GM19397 (cell line): ENCODE measurements at regions not wholly inside any gene's neighbourhood (a gene's known extent, or its start where the extent isn't known, plus 50 kb on each side); places are given as distances from the start of the nearest gene placed in this dataset.

ENCODE experiments used
- ATAC-seq: cut with Tn5 transposase; IDR thresholded peaks from one replicate; pipeline ENCODE4 v1.9.1; 2021; ENCODE audit warnings: mild to moderate bottlenecking, moderate library complexity; ENCODE audit not compliant: unreplicated experiment

DNA sequence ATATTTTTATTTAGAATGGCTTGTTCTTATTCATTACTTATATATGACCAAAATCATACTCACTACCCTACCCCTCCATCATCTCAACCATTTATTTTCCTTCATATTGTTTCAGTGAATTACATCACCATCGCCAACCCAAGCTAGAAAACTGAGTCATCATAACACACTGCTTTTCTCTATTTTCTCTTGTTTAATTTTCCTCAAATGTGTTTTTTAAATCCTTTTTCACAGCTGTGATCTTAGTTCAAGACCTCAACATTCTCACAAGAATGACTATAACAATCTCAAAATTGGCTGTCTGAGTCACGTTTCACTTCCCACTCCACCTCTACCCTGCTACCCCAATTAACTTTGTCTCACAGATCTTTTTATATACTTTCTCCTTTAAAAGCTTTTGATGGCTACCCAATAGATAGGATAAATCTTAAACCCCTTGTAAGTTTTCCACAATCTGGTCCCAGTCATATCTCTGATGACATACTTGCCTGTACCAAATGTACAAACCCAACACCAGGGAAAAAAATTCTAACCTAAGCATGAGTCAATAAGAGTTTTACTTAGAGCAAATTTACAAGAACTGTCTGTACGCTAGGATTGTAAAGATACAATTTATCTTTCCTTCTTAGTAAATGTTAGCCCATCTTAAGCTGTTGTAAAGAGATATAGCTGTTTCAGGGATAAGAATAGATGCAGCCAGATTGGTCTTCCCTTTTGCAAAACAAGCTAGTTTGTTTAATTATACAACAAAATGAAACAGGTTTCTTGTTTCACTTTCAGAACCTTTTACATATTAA lies 635.1 kb upstream of the SLC39A10 start:
- ATAC-seq: peak; percentile 82

DNA sequence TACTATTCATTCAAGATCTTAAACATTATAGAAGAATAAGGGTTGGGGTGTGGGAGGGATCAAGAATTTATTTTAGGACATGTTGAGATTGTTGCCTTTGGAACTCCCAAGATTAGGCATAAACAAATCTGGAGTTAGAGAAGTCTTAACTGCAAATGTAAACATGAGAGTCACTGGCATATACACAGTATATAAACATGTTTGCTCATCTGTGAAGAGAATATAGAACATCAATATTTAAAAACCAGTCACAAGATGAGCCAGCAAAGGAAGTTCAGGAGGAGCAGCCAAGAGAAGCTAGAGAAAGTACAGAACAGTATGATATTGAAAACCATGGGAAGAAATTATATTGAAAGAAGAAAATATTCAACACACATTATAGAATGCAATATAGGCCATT lies 638.6 kb upstream of the SLC39A10 start:
- ATAC-seq: no peak

DNA sequence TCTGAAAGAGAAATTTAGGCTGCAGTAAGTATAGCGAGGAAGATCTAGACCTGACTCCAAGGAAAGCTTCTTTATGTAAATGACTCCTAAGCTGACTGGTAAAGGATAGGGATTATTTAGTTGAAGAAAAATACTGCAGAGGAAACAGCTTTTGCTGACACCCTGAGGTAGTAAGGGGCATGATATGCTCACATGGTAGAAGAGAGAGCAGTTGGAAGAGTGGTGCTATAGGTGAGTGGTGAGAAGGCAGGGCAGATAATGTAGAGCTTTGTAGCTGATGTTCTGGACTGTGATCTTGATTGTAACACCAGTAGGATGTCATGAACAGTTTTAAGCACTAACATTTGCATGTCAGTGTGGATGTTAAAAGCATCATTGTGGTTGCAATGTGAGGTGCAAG lies 639.1 kb upstream of the SLC39A10 start:
- no peak for ATAC-seq

DNA sequence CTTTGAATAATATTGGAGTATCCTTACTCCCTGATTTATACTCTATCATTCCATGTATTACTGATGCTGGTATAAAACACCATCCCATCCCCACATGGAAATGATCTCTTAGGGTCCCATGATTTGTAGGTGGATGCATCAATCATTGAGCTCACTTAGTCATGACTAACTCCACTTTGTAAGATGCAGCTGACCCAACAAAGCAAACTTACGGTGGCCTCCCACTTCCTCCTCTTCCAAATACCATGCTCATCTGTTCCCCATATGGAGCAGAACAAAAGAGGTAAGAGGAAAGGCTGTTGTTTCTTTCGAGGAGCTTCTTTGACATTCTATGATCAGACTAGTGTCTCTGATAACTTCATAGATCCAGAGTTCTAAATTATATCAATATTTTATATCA lies 640.2 kb upstream of the SLC39A10 start:
- no peak for ATAC-seq

DNA sequence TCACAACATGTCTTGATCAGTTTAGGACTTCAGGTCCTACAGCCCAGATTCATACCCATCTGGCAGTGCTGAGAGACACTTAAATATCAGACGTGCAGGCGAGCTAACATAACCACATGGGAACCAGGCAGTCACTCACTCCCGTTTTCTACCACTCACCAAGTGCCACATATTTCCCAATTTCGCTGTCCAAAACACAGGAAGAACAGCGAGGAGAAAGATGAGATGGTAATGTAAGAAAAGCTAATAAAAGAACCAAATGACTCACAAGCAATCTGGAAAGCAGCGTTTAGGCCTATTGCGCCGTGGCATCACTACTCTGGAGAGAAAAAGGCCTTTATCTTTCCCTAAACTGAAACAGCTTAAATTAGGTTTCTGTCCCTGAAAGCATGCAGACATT lies 647.8 kb upstream of the SLC39A10 start:
- no peak for ATAC-seq

DNA sequence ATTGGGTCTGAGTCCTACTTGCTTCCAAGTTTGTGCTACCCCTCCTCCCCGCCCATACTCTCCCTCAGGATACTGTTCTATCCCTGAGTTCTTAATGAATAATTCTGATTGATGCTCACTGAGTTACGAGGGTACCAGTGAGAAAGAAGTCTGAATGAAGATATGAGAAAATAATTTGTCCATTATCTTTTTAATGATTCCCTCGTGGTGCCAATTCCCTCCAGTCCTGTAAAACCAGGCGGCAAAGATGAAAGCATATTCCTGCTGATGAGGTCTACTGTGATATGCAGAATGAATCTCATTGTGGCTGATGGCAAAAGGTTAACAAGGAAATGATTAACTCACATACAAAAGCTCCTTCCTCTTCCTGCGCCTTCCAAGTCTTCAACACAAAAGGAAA lies 650.2 kb upstream of the SLC39A10 start:
- ATAC-seq: no peak

DNA sequence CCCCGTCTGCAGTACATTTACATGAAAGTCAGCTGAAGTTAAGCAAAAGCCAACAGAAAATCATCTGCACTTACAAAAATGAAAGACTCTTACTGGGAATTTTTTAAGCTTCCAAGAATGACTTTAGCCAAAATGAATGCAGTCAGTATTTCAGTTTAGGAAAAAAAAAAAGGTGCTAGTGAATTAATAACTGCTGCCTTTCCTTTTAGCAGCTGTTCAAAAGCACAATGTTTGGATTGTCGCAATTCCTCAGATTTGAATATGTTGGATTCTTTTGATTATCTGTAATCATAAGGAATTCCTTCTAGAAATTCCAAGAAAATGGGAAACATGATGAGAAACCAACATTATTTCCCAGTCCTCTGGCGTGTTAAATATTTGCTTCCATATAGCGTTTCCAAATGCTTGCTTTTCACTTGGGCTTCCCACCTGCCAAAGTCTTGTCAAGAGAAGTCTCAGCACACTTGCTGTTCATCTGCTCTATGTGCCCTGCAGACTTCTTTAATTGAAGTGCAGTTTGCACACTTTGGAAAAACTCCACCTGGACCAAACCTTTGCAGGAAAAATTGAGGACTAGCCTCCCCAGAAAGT lies 653.0 kb upstream of the SLC39A10 start:
- no peak for ATAC-seq

DNA sequence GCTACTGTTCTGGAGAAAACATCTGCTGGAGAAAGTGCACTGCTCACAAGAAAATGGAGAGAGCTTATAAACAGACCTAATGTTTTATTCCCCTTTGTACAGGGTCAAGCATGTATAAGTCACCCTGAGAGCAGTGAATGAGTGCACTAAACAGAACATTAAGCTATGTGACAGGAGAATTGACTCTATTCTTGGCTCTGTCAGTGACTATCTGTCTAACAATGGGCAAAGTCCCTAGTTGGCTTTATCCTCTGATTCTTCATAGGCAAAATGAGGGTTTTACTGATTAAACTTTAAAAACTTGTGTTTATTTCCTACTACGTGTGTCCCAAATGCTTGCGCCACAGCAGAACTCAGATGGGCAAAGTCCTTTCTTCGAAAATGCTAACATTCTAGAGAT lies 655.1 kb upstream of the SLC39A10 start:
- no peak for ATAC-seq

DNA sequence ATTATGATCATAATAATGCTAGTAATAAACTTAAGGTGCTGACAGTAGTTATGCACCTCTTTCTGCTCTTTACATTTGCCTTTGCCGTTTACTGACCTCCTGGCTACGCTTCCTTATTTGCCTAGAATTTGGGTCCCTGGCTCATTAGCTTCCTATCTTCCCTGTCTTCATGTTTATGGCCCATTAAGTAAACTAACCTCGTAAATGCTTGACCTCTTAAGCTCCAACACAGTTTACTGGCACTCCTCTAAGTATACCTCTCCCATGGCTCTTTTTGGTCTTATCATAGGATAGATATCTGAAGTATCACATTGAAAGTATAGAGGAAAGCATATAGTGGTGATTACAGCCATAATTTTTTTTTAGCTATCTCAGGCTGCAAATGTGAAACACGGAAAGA lies 657.3 kb upstream of the SLC39A10 start:
- ATAC-seq: no peak

DNA sequence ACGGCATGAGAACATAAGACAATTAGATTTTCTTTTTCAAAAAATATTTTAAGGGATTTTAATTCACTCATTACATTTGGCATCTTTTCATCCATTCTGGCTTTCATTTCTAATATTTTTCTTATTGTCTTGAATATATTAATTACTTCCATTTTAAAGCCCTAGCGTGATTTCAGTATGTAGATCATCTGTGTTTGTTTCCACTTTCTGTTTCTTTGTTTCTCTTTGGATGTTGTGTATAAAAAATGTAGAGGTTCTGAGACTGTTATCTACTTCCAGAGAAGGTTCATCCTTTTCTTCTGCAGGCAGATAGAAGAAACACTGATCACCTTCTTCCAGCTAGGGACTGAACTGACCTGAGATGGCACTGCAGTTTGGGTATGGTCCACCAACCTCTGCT lies 664.4 kb upstream of the SLC39A10 start:
- no peak for ATAC-seq

DNA sequence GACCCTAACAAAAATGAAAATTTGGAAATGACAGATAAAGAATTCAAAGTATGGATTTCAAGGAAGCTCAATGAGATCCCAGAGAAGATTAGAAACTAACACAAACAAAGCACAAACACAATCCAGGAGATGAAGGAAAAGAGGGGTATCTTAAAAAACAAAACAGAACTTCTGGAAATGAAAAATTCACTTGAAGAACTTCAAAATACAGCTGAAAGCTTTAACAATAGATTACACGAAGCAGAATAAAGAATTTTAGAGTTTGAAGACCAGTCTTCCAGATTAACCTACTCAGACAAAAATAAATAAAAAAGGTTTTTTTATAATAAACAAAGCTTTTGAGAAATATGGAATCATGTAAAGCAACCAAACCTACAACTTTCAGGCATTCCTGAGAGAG lies 671.8 kb upstream of the SLC39A10 start:
- no peak for ATAC-seq

DNA sequence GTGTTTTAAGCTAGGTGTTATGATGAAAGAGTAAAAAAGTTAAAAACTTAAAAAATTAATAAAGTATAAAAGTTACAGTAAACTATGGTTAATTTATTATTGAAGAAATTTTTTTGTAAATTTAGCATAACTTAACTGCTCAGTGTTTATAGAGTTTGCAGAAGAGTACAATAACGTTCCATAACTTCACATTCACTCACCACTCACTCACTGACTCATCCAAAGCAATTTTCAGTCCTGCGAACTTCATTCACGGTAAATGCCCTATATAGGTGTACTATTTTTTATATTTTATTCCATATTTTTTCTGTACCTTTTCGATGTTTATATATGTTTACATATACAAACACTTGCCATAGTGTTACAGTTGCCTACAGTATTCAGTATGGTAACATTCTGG lies 694.8 kb upstream of the SLC39A10 start:
- ATAC-seq: no peak

DNA sequence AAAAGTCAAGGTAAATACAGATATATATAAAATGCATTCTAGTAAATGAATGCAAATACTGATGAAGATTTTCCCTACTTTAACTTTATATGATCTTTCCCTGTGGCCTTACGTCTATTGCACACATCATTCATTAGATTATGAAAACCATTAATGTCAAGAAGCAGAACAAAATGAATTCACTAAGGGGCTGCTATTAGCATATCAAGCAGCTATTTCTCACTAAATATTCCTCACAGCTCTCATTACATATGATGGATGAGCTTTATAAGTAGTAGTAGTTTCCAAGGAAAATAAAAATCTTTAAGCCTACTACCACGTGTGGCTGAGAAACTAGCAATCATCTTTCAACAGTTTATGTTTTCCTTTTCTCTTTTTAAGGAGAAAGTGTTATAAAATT lies 702.8 kb upstream of the SLC39A10 start:
- ATAC-seq: no peak

DNA sequence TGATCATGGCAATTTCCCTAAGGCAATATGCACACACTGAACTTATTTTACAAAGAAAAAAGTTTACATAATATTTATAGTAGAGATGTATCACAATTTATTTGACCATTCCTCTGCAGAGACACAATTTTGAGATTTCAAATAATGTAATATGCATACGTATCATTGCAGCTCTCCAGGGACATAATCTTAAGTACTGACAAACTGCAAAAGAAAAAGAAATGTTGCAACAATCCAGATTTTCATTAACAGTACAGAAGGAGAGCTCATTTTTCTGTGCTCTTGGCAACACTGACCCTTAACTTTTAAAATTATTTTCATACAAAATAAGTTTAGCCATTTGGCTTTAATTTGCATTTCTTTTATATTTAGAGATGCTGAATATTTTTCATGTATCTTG lies 710.2 kb upstream of the SLC39A10 start:
- ATAC-seq: no peak

DNA sequence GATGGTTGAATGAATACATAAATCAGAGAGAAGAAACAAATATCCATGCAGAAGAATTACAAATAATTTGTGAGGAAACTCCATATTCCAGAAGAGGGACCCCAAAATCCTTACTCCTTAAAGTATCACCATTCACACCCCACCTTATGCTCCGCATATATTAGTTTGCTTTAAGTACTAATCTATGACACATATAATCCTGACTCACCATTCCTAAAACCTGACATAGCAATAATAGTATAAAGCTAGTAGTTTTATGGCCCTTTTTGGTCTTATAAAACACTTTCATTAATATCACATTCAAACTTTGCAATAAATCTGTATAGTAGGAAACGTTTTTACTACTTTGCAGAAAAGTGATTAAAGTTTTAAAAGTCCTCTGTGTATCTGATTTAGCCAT lies 719.0 kb upstream of the SLC39A10 start:
- ATAC-seq: no peak

DNA sequence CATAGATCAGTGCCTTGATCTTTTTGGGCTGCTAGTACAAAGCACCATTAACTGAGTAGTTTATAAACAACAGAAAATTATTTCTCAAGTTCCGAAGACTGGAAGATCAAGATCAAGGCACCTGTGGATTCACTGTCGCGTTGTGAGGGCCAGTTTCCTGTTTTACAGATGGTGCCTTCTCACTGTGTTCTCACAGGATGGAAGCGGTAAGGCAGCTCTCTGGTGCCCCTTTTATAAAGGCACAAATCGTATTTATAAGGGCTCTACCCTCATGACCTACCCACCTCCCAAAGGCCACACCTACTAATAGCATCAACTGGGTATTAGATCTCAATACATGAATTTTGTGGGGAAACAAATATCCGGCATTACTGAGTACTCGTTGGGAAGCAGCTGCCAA lies 729.5 kb upstream of the SLC39A10 start:
- no peak for ATAC-seq

DNA sequence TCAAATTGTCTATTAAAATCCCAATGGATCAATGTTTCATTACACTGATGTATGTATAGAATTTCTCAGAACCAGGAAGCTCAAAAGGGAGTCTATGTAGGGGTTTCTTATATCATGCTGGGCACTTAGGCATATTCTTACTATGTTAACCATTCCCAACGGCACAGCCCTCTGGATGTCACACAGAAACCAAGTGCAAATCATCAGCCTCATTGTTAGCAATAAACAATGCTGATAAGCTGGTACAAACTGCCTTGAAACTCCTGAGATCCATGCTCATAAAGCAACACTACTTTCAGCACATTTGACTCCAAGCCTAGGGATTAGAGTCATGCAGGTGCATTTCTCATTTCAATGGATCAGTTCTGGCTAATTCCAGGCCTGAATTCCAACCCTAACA lies 730.2 kb upstream of the SLC39A10 start:
- ATAC-seq: no peak

DNA sequence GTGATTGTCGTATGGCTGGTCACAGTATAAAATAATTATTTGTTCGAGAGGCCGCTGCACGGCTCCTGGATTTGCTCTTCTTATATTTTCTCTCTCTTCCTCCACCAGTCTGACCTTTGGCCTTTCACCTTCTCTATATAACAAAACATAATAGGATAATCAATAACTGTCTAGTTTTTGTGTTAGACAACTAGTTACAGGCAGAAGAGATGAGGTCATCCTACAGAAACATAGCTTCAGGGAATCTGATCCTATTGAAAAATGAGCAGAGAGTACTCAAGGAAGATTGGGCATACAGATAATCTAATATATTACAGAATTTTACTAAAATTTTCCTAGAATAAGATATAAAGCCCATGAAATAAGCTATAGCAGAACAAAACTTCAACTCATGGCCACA lies 731.3 kb upstream of the SLC39A10 start:
- ATAC-seq: no peak

DNA sequence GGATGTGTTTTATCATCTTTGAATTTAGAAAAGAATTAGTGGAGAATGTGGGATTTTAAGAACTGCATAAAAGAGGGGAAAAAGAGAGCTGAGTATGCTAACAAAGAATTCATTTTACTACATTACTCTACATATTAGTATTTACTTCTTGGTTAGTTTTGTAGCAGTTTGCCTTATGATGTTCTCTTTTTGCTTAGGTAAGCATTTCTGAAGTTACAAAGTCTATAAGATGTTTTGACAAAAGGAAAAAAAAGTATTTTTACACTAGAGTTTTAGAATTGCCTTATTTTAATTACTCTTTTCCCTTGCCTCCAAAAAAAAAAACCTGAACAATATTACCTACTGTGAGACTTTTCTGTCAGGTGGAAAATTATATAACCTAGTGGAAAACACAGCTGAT lies 739.5 kb upstream of the SLC39A10 start:
- no peak for ATAC-seq

DNA sequence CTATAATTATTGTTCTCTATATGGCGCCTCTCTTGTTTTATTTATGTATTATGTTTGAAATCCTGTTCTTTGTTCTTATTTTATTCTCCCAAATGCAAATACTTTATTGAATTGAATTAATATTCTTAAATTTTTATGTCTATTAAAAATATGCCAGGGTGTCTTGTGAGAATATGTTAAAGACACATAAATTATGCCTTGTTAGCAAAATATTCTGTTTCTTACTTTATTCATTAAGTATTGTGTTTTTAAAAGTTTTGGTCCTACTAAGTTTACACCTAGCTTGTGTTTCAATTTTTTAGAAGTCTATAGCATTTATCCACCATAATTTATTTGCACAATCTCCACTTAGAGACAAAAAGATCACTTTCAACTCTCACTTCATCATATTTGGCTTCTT lies 741.5 kb upstream of the SLC39A10 start:
- no peak for ATAC-seq

DNA sequence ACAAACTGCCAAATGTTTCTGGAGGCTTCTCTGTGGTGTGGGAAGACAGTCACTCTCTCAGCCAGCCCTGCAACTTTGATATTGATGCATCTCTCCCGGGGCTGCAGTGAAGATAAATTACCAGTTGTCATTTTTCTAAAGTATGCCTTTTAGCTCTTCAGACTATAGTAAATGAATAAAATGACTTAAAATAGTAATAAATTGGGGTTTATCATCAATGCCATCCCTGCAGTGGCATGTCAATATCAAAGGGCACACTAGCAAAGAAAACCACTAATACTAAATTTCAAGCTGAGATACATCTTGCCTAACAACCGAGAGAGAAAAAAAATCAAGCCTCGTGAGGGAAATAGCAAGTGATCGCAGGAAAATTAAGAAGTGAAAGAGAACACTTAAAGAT lies 749.5 kb upstream of the SLC39A10 start:
- no peak for ATAC-seq

DNA sequence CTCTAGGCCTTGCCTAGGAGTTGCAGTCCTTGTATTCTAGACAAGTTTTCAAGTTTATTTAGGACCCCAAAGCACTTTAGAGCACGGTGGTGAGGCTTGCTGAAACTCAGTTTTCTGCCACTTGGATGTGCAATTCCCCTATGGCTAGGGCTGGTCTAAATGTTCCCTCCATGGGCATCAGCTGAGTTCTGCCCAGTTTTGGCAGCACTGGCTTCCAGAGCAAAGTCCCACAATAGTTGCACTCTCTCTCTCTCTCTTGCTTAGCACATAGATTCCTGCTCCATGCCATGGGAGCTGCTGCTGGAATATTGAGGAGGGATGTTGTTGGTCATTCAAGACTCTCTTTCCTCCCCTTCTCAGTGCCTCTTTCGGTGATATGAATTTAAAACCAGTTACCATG lies 760.2 kb upstream of the SLC39A10 start:
- no peak for ATAC-seq

DNA sequence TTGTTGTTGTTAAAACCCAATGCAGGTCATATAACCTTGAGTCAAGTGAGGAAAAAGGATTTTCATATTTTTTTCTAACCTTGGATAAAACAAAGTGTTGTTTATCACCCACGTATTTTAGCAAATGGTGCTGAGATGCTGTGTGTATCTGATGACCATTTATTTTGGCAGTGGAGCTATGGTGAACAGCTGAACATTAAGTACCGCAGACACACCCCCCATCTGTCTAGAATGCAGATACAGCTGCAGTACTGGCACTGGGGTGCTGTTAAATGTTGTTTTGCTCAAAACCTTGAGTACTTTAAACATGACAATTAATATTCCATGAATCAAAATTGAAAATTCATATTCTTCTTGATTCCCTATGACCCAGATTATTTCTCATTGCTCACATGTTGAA lies 773.3 kb upstream of the SLC39A10 start:
- ATAC-seq: no peak
